SK-N-SH (cell line): ENCODE measurements at regions not wholly inside any gene's neighbourhood (a gene's known extent, or its start where the extent isn't known, plus 50 kb on each side); places are given as distances from the start of the nearest gene placed in this dataset.

Experiments
- CHD2 ChIP-seq: fragments of 150-350 bp; IDR thresholded peaks from 2 replicates; pipeline ENCODE4 v1.6.1; 2018; ENCODE audit warnings: low read length; ENCODE audit not compliant: partially characterized antibody
- EP300 ChIP-seq, 2 experiments: IDR thresholded peaks; 2 replicates each; pipeline versions ENCODE4 v1.4.0 to v1.6.1; 2012; ENCODE audit warnings: borderline replicate concordance in 1 of 2, low read depth in 1 of 2, low read length in 1 of 2
- FOXJ3 ChIP-seq: sonication (generic); formaldehyde crosslinking; IDR thresholded peaks from 2 replicates; pipeline ENCODE4 v1.5.1; 2020; ENCODE audit warnings: mild to moderate bottlenecking, missing genetic modification reagents
- FOXM1 ChIP-seq: IDR thresholded peaks from 2 replicates; pipeline ENCODE4 v1.4.0; 2012; ENCODE audit warnings: low read depth, mild to moderate bottlenecking
- JUND ChIP-seq: IDR thresholded peaks from 2 replicates; pipeline ENCODE4 v1.4.0; 2012
- MEF2A ChIP-seq: IDR thresholded peaks from 2 replicates; pipeline ENCODE4 v1.4.0; 2012; ENCODE audit warnings: low read depth, borderline replicate concordance
- POLR2AphosphoS5 ChIP-seq: IDR thresholded peaks from 2 replicates; pipeline ENCODE4 v1.6.1; 2012; ENCODE audit warnings: low read depth, low read length
- RAD21 ChIP-seq: IDR thresholded peaks from 2 replicates; pipeline ENCODE4 v1.6.1; 2012; ENCODE audit warnings: mild to moderate bottlenecking, low read length
- RCOR1 ChIP-seq: fragments of 150-350 bp; IDR thresholded peaks from 2 replicates; pipeline ENCODE4 v1.6.1; 2017; ENCODE audit warnings: antibody characterized with exemption, low read length
- RFX5 ChIP-seq: IDR thresholded peaks from 2 replicates; pipeline ENCODE4 v1.6.1; 2012; ENCODE audit warnings: mild to moderate bottlenecking, improper control_type of control experiment, low read length
- SIN3A ChIP-seq: IDR thresholded peaks from 2 replicates; pipeline ENCODE4 v1.6.1; 2012; ENCODE audit warnings: low read depth, mild to moderate bottlenecking, low read length, moderate library complexity, borderline replicate concordance
- SMC3 ChIP-seq: IDR thresholded peaks from 2 replicates; pipeline ENCODE4 v1.6.1; 2012; ENCODE audit warnings: low read depth, low read length, improper control_type of control experiment
- TAF1 ChIP-seq: IDR thresholded peaks from 2 replicates; pipeline ENCODE4 v1.6.1; 2012; ENCODE audit warnings: low read depth, mild to moderate bottlenecking, low read length, moderate library complexity, borderline replicate concordance
- TF ChIP-seq, protein P1 (sequence below): fragments of 200-600 bp; sonication (generic); IDR thresholded peaks from 2 replicates; pipeline ENCODE4 v1.6.1; 2017; ENCODE audit warnings: antibody characterized with exemption, mild to moderate bottlenecking, moderate library complexity

GRCh38 chr4:177185151-177185550 is 124.5 kb upstream of the NEIL3 start:
- TF ChIP-seq EP300 (IDR thresholded peaks at IDR 0.05; ENCODE audit: borderline replicate concordance in 1 of 2, low read depth in 1 of 2, low read length in 1 of 2) (no peak), SIN3A (no peak), RFX5 (no peak), RCOR1 (no peak), POLR2AphosphoS5 (no peak), CHD2 (no peak), SMC3 (no peak), TAF1 (no peak), RAD21 (no peak), FOXJ3 (CRISPR knock-in tag) (no peak), JUND (no peak), MEF2A (no peak), FOXM1 (no peak)
- TF ChIP-seq, protein P1, sequence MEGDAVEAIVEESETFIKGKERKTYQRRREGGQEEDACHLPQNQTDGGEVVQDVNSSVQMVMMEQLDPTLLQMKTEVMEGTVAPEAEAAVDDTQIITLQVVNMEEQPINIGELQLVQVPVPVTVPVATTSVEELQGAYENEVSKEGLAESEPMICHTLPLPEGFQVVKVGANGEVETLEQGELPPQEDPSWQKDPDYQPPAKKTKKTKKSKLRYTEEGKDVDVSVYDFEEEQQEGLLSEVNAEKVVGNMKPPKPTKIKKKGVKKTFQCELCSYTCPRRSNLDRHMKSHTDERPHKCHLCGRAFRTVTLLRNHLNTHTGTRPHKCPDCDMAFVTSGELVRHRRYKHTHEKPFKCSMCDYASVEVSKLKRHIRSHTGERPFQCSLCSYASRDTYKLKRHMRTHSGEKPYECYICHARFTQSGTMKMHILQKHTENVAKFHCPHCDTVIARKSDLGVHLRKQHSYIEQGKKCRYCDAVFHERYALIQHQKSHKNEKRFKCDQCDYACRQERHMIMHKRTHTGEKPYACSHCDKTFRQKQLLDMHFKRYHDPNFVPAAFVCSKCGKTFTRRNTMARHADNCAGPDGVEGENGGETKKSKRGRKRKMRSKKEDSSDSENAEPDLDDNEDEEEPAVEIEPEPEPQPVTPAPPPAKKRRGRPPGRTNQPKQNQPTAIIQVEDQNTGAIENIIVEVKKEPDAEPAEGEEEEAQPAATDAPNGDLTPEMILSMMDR = no peak
